K562 (cell line): ENCODE measurements at regions not wholly inside any gene's neighbourhood (a gene's known extent, or its start where the extent isn't known, plus 50 kb on each side); places are given as distances from the start of the nearest gene placed in this dataset.
A peak's percentile ranks its signal among the peaks of the same experiment; 100 is the strongest.

Experiments
- ATAC-seq: fragments of 200-7000 bp; cut with Tn5 transposase; 3 replicates; pipeline ENCODE4 v1.9.1; 2020; ENCODE audit warnings: moderate library complexity
- BruUV-seq: library from RNA; stranded (reverse); fragments of 400-500 nt; replicated peaks from 2 replicates; lab custom pipeline; 2021; lab: Mats Ljungman, UMichigan
- CTCF ChIA-PET: fragments of 300-600 bp; formaldehyde crosslinking; extraction: SDS; loops from one replicate; lab custom pipeline; 2021; ENCODE audit warnings: low intra/inter-chr PET ratio; lab: Yijun Ruan, JAX
- POLR2A ChIA-PET: fragments of 300-600, 350-650 bp; sonication (Branson Sonifier 250); formaldehyde crosslinking; extraction: SDS; loops from one replicate; lab custom pipeline; 2021; ENCODE audit warnings: antibody characterized with exemption, inconsistent platforms; lab: Yijun Ruan, JAX
- DNase-seq, 4 experiments: peaks; one replicate each; pipeline versions ENCODE4 v3.0.0 to v3.0.0-alpha.2; 2011 to 2018; ENCODE audit warnings: low spot score in 3 of 4, mixed read lengths in 3 of 4; ENCODE audit errors: extremely low read depth in 1 of 4
- FAIRE-seq: peaks from 2 replicates; lab custom pipeline; 2011; peaks lifted over from hg19 to GRCh38; lab: Jason Lieb, UNC
- H2AFZ ChIP-seq: 2 replicates; pipeline ENCODE4 v1.6.0; 2011; ENCODE audit warnings: low read depth, low read length, control low read depth, inconsistent platforms
- H3K27ac ChIP-seq: fragments of 200-600 bp; 3 replicates; pipeline ENCODE4 v1.8.0; 2011; ENCODE audit warnings: low read depth, mild to moderate bottlenecking, control low read depth, inconsistent platforms, low read length, moderate library complexity, mixed read lengths; ENCODE audit errors: extremely low read depth
- H3K27me3 ChIP-seq, 2 experiments: fragments of 300-600 bp in 1 of 2; 2 replicates in 1 of 2; 3 replicates in 1 of 2; pipeline versions ENCODE4 v1.6.0 to v1.8.0; 2011; ENCODE audit warnings: inconsistent platforms in 2 of 2, low read length in 2 of 2, mild to moderate bottlenecking in 1 of 2, mixed read lengths in 1 of 2, moderate library complexity in 1 of 2; ENCODE audit not compliant: control insufficient read depth in 2 of 2, insufficient read depth in 2 of 2
- H3K36me3 ChIP-seq: fragments of 300-600 bp; 3 replicates; pipeline ENCODE4 v1.8.0; 2011; ENCODE audit warnings: mild to moderate bottlenecking, low read length, inconsistent platforms; ENCODE audit not compliant: control insufficient read depth, insufficient read depth
- H3K4me1 ChIP-seq, 2 experiments: fragments of 200-600 bp in 1 of 2; replicated peaks in 1 of 2; 2 replicates in 1 of 2; 3 replicates in 1 of 2; pipeline versions ENCODE4 v1.5.1 to v1.8.0; 2011; ENCODE audit warnings: inconsistent platforms in 2 of 2, low read length in 2 of 2, mild to moderate bottlenecking in 1 of 2, mixed read lengths in 1 of 2, moderate library complexity in 1 of 2; ENCODE audit not compliant: control insufficient read depth in 2 of 2, insufficient read depth in 2 of 2
- H3K4me2 ChIP-seq: 2 replicates; pipeline ENCODE4 v1.6.1; 2011; ENCODE audit warnings: low read length, control low read depth, inconsistent platforms, mixed read lengths; ENCODE audit not compliant: insufficient read depth
- H3K4me3 ChIP-seq: fragments of 200-600 bp; sonication (generic), shearing (Covaris generic); 2 replicates; pipeline ENCODE4 v1.5.1; 2016; ENCODE audit warnings: control low read depth, inconsistent platforms
- H3K79me2 ChIP-seq: fragments of 200-600 bp; 3 replicates; pipeline ENCODE4 v1.8.0; 2011; ENCODE audit warnings: low read length, inconsistent platforms; ENCODE audit not compliant: control insufficient read depth, insufficient read depth
- H3K9ac ChIP-seq, 2 experiments: 2 replicates each; pipeline versions ENCODE4 v1.6.0 to v1.6.1; 2011; ENCODE audit warnings: low read depth in 2 of 2, low read length in 2 of 2, control low read depth in 1 of 2, inconsistent platforms in 1 of 2, mild to moderate bottlenecking in 1 of 2, mixed read lengths in 1 of 2; ENCODE audit not compliant: insufficient read depth in 1 of 2
- H3K9me1 ChIP-seq: one replicate; pipeline ENCODE4 v1.6.0; 2011; ENCODE audit warnings: inconsistent platforms, mild to moderate bottlenecking, low read length, moderate library complexity; ENCODE audit not compliant: control insufficient read depth, insufficient read depth
- H3K9me3 ChIP-seq: replicated peaks from 2 replicates; pipeline ENCODE4 v1.5.1; 2011; ENCODE audit warnings: low read depth, low read length, inconsistent platforms; ENCODE audit not compliant: control insufficient read depth, insufficient read depth
- H4K20me1 ChIP-seq: replicated peaks from 2 replicates; pipeline ENCODE4 v1.6.1; 2011; ENCODE audit warnings: low read length, inconsistent platforms, mixed read lengths; ENCODE audit not compliant: control insufficient read depth, insufficient read depth
- ATF7 ChIP-seq: fragments of 450-650 bp; IDR thresholded peaks from 2 replicates; pipeline ENCODE4 v1.7.1; 2014; ENCODE audit warnings: mild to moderate bottlenecking, moderate library complexity
- DEAF1 ChIP-seq: fragments of 450-650 bp; formaldehyde crosslinking; IDR thresholded peaks from 2 replicates; pipeline ENCODE4 v1.4.0; 2020; ENCODE audit warnings: mild to moderate bottlenecking, moderate library complexity
- MAFF ChIP-seq: IDR thresholded peaks from 2 replicates; pipeline ENCODE4 v1.6.1; 2012; ENCODE audit warnings: low read length, improper control_type of control experiment
- NFE2L1 ChIP-seq: fragments of 450-650 bp; IDR thresholded peaks from 2 replicates; pipeline ENCODE4 v1.6.1; 2016; ENCODE audit warnings: missing genetic modification characterization, low read depth, mild to moderate bottlenecking, missing compliant biosample characterization, moderate library complexity, borderline replicate concordance
- PHF8 ChIP-seq: fragments of 200-600 bp; sonication (generic); IDR thresholded peaks from 2 replicates; pipeline ENCODE4 v1.6.1; 2012; ENCODE audit warnings: mixed run types, mild to moderate bottlenecking, inconsistent platforms, low read length, moderate library complexity, borderline replicate concordance
- in situ Hi-C: fragments of 300-500 bp; cut with MboI; formaldehyde crosslinking; loops from 4 replicates; pipeline ENCODE4 v1.15.0; 2018; ENCODE audit warnings: inconsistent platforms, mixed read lengths
- intact Hi-C: fragments of 100-400 bp; cut with micrococcal nuclease; formaldehyde crosslinking; loops from 2 replicates; pipeline ENCODE4 v1.14.2; 2022
- TF ChIP-seq, protein P1 (sequence below): sonication (generic); formaldehyde crosslinking; IDR thresholded peaks from 2 replicates; pipeline ENCODE4 v1.8.0; 2022; ENCODE audit warnings: missing genetic modification reagents, mild to moderate bottlenecking, borderline replicate concordance
- TF ChIP-seq, protein P2 (sequence below), 2 experiments: fragments of 450-650 bp in 1 of 2; sonication (generic) in 1 of 2; formaldehyde crosslinking in 1 of 2; IDR thresholded peaks in 1 of 2; conservative IDR thresholded peaks in 1 of 2; 2 replicates each; pipeline versions ENCODE4 v1.6.1 to v1.8.1; 2016 to 2023; ENCODE audit warnings: mild to moderate bottlenecking in 2 of 2, moderate library complexity in 2 of 2, inconsistent platforms in 1 of 2, missing genetic modification reagents in 1 of 2

- H3K4me1 ChIP-seq = no peaks in the 10 kb centered on the region
- H2AFZ ChIP-seq = no peak overlapping the region
- POLR2A ChIA-PET = no interaction called here
- TF ChIP-seq DEAF1 (CRISPR knock-in tag) = no peak
- 0 out of 2 replicates have a peak, but pooled peaks have one; percentile 6 for TF ChIP-seq NFE2L1 (tag)
- no peak for TF ChIP-seq ATF7
- TF ChIP-seq, protein P1, sequence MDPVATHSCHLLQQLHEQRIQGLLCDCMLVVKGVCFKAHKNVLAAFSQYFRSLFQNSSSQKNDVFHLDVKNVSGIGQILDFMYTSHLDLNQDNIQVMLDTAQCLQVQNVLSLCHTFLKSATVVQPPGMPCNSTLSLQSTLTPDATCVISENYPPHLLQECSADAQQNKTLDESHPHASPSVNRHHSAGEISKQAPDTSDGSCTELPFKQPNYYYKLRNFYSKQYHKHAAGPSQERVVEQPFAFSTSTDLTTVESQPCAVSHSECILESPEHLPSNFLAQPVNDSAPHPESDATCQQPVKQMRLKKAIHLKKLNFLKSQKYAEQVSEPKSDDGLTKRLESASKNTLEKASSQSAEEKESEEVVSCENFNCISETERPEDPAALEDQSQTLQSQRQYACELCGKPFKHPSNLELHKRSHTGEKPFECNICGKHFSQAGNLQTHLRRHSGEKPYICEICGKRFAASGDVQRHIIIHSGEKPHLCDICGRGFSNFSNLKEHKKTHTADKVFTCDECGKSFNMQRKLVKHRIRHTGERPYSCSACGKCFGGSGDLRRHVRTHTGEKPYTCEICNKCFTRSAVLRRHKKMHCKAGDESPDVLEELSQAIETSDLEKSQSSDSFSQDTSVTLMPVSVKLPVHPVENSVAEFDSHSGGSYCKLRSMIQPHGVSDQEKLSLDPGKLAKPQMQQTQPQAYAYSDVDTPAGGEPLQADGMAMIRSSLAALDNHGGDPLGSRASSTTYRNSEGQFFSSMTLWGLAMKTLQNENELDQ (CRISPR knock-in tag) = no peak
- no peak for TF ChIP-seq PHF8
- no peak for TF ChIP-seq MAFF
- TF ChIP-seq, protein P2, sequence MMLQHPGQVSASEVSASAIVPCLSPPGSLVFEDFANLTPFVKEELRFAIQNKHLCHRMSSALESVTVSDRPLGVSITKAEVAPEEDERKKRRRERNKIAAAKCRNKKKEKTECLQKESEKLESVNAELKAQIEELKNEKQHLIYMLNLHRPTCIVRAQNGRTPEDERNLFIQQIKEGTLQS (IDR thresholded peaks at IDR 0.05) = peak; percentile 16; the same call in 1 of the 2 replicates
- TF ChIP-seq, protein P2 (CRISPR knock-in tag; conservative IDR thresholded peaks at IDR 0.05) = no peak
- no peak for DNase-seq
- H3K27me3 ChIP-seq = no peaks in the 10 kb centered on the region
- no peak for FAIRE-seq
- H3K9ac ChIP-seq = no peak overlapping the region
- no peak overlapping the region for H3K4me3 ChIP-seq
- H3K9me1 ChIP-seq = no peaks in the 10 kb centered on the region
- no peak for ATAC-seq
- H3K36me3 ChIP-seq = no peaks in the 10 kb centered on the region
- BruUV-seq = no TSS peak
- H3K9me3 ChIP-seq = peaks cover 5% of the 10 kb centered on the region
- H3K4me2 ChIP-seq = no peak overlapping the region
- CTCF ChIA-PET = no interaction called here
- no peaks in the 10 kb centered on the region for H4K20me1 ChIP-seq
- H3K79me2 ChIP-seq = peaks cover 4% of the 10 kb centered on the region; the same call in 2 of the 3 replicates
- H3K27ac ChIP-seq = no peak overlapping the region
- in situ Hi-C loops = no loop called here
- intact Hi-C loops = no loop called here
These were observed 199.3 kb downstream of the KCNRG start for GRCh38 chr13:50214514-50214913.
